Stimulated activated effector memory CD8-positive, alpha-beta T cell treated with anti-CD3 and anti-CD28 coated beads, Interleukin-12 subunit alpha, Interleukin-12 subunit beta, amount 100 ng/mL, for 72 hours (primary cell): ENCODE measurements at regions not wholly inside any gene's neighbourhood (a gene's known extent, or its start where the extent isn't known, plus 50 kb on each side); places are given as distances from the start of the nearest gene placed in this dataset.
A peak's percentile ranks its signal among the peaks of the same experiment; 100 is the strongest.
"Not testable (repeated sequence)": the region's sequence is repeated elsewhere in the genome, so short reads cannot be mapped to it uniquely, and the experiment has no call there.

Source experiments
- ATAC-seq: fragments of 150-1000 bp; cut with Tn5 transposase; 2 replicates; pipeline ENCODE4 v1.10.0; 2021
- DNase-seq, 2 donors: peaks; one replicate each; pipeline ENCODE4 v3.0.0; 2021 to 2022; ENCODE audit warnings: low spot score in 2 of 2
- H3K27ac Mint-ChIP-seq: one replicate; pipeline ENCODE4 v1.8.0; 2022; ENCODE audit warnings: mild to moderate bottlenecking, mixed read lengths
- H3K36me3 Mint-ChIP-seq: one replicate; pipeline ENCODE4 v1.8.0; 2022; ENCODE audit warnings: mild to moderate bottlenecking, mixed read lengths
- H3K4me1 Mint-ChIP-seq: one replicate; pipeline ENCODE4 v1.8.0; 2022; ENCODE audit warnings: mixed read lengths
- H3K4me3 Mint-ChIP-seq: one replicate; pipeline ENCODE4 v1.8.0; 2022; ENCODE audit warnings: mild to moderate bottlenecking, mixed read lengths
- H3K9me3 Mint-ChIP-seq: one replicate; pipeline ENCODE4 v1.8.0; 2022; ENCODE audit warnings: mixed read lengths

- H3K36me3 Mint-ChIP-seq = no peaks in the 10 kb centered on the region
- H3K4me1 Mint-ChIP-seq = peaks cover 6% of the 10 kb centered on the region
- peak; percentile 86 for ATAC-seq
- H3K27ac Mint-ChIP-seq = no peak overlapping the region
- no peaks in the 10 kb centered on the region for H3K9me3 Mint-ChIP-seq
- DNase-seq = no peak
- H3K4me3 Mint-ChIP-seq = no peak overlapping the region
Observed at GRCh38 chr6:111925296-111925695, 52.0 kb upstream of the FYN start.

- Mint-ChIP-seq H3K36me3 (no peaks in the 10 kb centered on the region), H3K9me3 (peaks cover 3% of the 10 kb centered on the region), H3K27ac (no peak overlapping the region), H3K4me1 (peaks cover 6% of the 10 kb centered on the region), H3K4me3 (no peak overlapping the region)
- DNase-seq (no peak), ATAC-seq (no peak)
Observed at GRCh38 chr6:111926731-111927302, 53.6 kb upstream of the FYN start.

DNA sequence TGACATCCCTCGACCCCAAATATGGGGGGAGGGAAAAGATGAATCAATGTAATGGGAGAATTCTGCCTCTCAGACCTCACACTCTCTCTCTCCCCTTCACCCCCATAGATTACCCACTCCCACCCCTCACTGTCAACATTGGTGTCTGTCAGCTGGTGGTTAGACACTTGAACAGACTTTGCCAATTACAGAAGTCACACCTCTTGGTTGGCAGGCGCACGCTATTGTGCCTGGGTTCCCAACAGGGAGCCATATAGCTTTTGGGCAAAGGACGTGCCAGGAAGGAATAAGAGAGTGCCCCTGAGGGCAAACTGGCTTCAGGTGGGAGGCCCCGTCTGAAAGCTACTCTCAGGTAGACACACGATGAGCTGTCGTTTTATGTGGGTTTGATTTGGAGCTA, 54.1 kb upstream of the FYN start:
- no peak overlapping the region for H3K27ac Mint-ChIP-seq
- H3K9me3 Mint-ChIP-seq = peaks cover 8% of the 10 kb centered on the region
- H3K4me3 Mint-ChIP-seq = no peak overlapping the region
- ATAC-seq (no peak), DNase-seq (no peak)
- H3K36me3 Mint-ChIP-seq = no peaks in the 10 kb centered on the region
- H3K4me1 Mint-ChIP-seq = peaks cover 6% of the 10 kb centered on the region

- peaks cover 13% of the 10 kb centered on the region for H3K9me3 Mint-ChIP-seq
- DNase-seq (no peak), ATAC-seq (no peak)
- no peaks in the 10 kb centered on the region for H3K36me3 Mint-ChIP-seq
- peaks cover 6% of the 10 kb centered on the region for H3K4me1 Mint-ChIP-seq
- no peak overlapping the region for H3K4me3 Mint-ChIP-seq
- no peak overlapping the region for H3K27ac Mint-ChIP-seq
Observed at GRCh38 chr6:111928139-111928538, 54.9 kb upstream of the FYN start.

DNA sequence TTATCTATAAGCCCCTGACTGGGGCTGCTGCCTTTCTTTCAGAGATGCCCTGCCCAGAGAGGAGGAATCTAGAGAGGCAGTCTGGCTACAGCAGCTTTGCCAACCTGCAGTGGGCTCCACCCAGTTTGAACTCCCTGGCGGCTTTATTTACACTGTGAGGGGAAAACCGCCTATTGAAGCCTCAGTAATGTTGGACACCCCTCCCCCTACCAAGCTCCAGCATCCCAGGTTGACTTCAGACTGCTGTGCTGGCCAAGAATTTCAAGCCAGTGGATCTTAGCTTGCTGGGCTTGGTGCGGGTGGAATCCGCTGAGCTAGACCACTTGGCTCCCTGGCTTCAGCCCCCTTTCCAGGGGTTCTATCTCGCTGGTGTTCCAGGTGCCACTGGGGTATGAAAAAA, 61.4 kb upstream of the FYN start:
- not testable (repeated sequence) for DNase-seq, H3K4me3 Mint-ChIP-seq, H3K27ac Mint-ChIP-seq, H3K36me3 Mint-ChIP-seq, ATAC-seq, H3K4me1 Mint-ChIP-seq
- H3K9me3 Mint-ChIP-seq = peaks cover 13% of the 10 kb centered on the region

DNA sequence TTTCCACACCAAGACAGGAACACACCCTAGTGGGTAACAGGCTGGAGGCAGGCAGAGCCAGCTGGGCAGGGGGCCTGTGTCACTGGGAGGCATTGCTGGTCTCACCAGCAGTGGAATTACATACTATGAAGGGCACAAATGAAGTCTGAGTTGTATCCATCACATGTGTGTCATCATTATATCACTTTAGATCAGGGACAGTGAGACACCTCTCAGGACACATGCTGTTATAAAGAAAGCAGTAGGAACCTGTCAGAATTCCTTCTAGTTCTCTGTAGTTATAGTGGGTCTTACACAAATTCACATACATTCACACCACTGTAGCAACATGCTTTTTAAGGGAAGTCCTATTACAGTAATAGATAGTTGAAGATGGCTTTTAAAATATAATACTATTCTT, 63.5 kb upstream of the FYN start:
- H3K9me3 Mint-ChIP-seq = peaks cover 11% of the 10 kb centered on the region
- no peak for DNase-seq
- no peak overlapping the region for H3K27ac Mint-ChIP-seq
- no peak for ATAC-seq
- H3K4me3 Mint-ChIP-seq = no peak overlapping the region
- H3K4me1 Mint-ChIP-seq = no peaks in the 10 kb centered on the region
- no peaks in the 10 kb centered on the region for H3K36me3 Mint-ChIP-seq

- DNase-seq = no peak
- ATAC-seq = no peak
- Mint-ChIP-seq H3K9me3 (peaks cover 2% of the 10 kb centered on the region), H3K4me1 (no peaks in the 10 kb centered on the region), H3K27ac (no peak overlapping the region), H3K4me3 (no peak overlapping the region), H3K36me3 (no peaks in the 10 kb centered on the region)
Observed at GRCh38 chr6:111938710-111939109, 65.5 kb upstream of the FYN start.

DNA sequence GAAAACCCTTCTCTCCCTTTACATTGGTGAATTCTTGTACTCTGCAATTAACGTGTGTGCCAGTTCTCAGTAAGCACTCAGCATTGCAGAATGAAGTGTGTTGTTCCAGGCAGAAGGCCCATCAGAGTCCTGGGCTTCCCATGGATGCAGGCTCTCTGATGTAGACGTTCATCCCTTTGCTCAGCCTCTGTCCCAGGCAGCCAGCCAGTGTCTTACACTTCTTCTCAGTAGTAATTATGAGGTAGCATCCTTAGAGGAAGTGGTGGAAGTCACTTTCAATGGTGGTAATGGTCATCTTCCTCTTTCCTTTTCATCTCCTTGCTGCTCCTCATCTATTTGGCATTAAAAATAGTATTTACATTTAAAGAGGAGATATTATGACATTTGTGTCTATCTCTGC, 66.7 kb upstream of the FYN start:
- Mint-ChIP-seq H3K9me3 (peaks cover 2% of the 10 kb centered on the region), H3K27ac (no peak overlapping the region), H3K36me3 (no peaks in the 10 kb centered on the region), H3K4me1 (no peaks in the 10 kb centered on the region), H3K4me3 (no peak overlapping the region)
- DNase-seq = no peak
- no peak for ATAC-seq

DNA sequence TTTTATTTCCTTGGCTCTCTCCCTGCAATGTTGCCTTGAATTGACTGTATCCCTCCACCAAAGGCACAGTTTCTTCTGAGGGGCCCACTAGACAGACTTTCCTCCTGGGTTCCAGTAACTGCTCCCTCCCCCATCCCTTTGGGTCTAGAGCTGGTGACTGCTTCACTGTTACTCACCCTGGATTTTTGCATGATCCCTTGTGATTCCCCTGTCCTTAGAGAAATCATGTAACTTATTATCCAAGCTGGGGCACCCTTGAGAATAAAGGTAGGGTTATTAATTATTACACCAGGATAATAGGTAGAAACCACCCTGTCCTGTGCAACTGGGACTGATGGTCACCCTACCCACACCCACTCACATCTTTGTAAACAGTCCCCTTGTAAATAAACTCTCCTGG, 67.5 kb upstream of the FYN start:
- H3K36me3 Mint-ChIP-seq = no peaks in the 10 kb centered on the region
- ATAC-seq (no peak), DNase-seq (no peak)
- H3K4me1 Mint-ChIP-seq = no peaks in the 10 kb centered on the region
- no peak overlapping the region for H3K4me3 Mint-ChIP-seq
- no peak overlapping the region for H3K27ac Mint-ChIP-seq
- peaks cover 2% of the 10 kb centered on the region for H3K9me3 Mint-ChIP-seq

DNA sequence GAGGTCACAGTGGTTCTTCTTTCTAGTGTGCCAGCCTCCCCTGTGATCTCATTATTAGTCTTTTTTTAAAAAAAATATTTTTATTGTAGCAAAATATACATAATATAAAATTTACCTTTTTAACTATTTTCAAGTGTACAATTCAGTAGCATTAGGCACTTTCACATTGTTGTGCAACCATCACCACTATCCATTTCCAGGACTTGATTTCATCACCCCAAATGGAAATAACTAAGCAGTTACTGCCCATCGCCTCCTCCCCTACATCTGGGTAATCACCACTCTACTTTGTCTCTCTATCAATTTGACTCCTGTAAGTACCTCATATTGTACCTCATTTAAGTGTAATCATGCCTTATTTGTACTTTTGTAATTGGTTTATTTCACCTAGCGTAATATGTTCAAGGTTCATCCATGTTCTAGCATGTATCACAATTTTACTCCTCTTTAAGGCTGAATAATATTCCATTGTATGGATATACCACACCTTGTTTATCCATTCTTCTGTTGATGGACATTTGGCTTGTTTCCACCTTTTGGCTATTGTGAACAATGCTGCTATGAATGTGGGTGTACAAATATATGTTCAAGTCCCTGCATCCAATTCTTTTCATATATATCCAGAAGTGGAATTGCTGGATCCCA, 68.6 kb upstream of the FYN start:
- no peak overlapping the region for H3K27ac Mint-ChIP-seq
- no peak for DNase-seq
- H3K4me1 Mint-ChIP-seq = no peaks in the 10 kb centered on the region
- peaks cover 2% of the 10 kb centered on the region for H3K9me3 Mint-ChIP-seq
- H3K36me3 Mint-ChIP-seq = no peaks in the 10 kb centered on the region
- H3K4me3 Mint-ChIP-seq = no peak overlapping the region
- ATAC-seq = no peak

DNA sequence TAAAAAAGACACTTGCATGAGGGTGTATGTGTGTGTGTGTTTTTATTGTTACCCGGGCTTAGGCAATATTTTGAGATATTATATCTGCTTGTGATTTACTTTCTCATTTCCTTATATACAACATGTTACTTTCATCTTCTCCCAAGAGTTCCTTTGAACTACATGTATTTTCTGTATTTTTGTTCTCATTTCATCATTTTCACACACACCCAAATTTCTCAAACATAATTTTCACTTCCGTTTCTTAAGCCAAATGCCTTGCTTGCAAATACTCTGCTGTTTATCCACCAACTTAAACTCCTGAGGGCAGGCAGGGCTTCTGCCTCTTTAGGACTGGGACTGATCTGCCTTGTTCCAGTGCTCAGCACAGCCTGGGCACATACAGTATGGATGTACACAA, 69.3 kb upstream of the FYN start:
- H3K27ac Mint-ChIP-seq = no peak overlapping the region
- H3K4me1 Mint-ChIP-seq = no peaks in the 10 kb centered on the region
- ATAC-seq (no peak), DNase-seq (no peak)
- peaks cover 2% of the 10 kb centered on the region for H3K9me3 Mint-ChIP-seq
- no peak overlapping the region for H3K4me3 Mint-ChIP-seq
- no peaks in the 10 kb centered on the region for H3K36me3 Mint-ChIP-seq

GRCh38 chr6:111943266-111943665, 70.0 kb upstream of the FYN start:
- no peak for ATAC-seq
- H3K9me3 Mint-ChIP-seq = peaks cover 2% of the 10 kb centered on the region
- no peak for DNase-seq
- no peak overlapping the region for H3K27ac Mint-ChIP-seq
- no peaks in the 10 kb centered on the region for H3K4me1 Mint-ChIP-seq
- H3K36me3 Mint-ChIP-seq = no peaks in the 10 kb centered on the region
- no peak overlapping the region for H3K4me3 Mint-ChIP-seq

DNA sequence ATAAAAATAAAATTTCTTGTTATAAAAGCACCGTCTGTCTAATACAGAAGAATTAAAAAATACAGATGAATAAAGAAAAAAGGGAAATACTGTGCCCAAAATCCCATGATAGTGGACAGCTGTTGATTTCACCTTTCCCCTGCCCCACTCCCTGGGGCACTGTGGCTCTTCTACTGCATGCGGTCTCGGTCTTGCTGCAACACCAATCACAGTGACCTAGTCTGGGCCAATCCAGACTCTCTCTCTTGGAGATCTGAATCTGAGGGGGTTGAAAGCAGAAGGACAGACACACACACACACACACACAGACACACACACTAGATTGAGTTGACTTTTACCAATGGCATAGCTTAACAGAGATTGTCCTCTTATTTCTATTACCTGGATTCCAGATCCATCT, 70.5 kb upstream of the FYN start:
- Mint-ChIP-seq H3K27ac (no peak overlapping the region), H3K36me3 (no peaks in the 10 kb centered on the region), H3K4me3 (no peak overlapping the region), H3K9me3 (peaks cover 2% of the 10 kb centered on the region), H3K4me1 (no peaks in the 10 kb centered on the region)
- ATAC-seq (no peak), DNase-seq (no peak)

DNA sequence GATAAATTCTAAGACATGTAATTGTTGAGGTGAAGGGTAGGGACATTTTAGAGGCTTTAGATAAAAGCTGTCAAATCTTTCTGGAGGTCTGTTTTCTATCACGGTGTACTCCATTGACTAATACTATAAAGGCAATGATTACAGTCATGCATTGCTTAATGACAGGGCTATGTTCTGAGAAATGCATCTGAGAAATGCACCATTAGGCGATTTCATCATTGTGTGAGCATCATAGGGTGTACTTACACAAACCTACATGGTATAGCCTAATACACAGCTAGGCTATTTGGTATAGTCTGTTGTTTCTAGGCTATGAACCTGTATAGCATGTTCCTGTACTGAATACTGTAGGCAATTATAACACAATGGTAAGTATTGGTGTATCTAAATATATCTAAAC, 71.3 kb upstream of the FYN start:
- no peaks in the 10 kb centered on the region for H3K4me1 Mint-ChIP-seq
- no peak overlapping the region for H3K27ac Mint-ChIP-seq
- DNase-seq = no peak
- H3K4me3 Mint-ChIP-seq = no peak overlapping the region
- H3K36me3 Mint-ChIP-seq = no peaks in the 10 kb centered on the region
- H3K9me3 Mint-ChIP-seq = peaks cover 2% of the 10 kb centered on the region
- no peak for ATAC-seq

DNA sequence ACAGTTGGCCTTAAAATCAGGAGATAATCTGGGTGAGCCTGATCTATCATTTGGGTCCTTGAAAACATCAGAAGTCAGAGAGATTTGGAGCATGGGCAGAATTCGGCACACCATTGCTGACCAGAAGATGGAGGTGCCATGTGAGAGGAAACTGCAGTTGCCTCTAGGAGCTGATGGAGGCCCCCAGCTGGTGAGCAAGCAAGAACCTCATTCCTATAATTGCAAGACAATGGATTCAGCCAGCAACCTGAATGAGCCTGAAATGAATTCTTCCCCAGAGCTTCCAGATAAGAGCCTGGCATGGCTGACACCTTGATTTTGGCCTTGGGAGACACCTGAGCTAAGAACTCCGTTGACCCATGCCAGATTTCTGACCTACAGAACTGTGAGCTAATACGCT, 76.3 kb upstream of the FYN start:
- Mint-ChIP-seq H3K9me3 (no peaks in the 10 kb centered on the region), H3K36me3 (no peaks in the 10 kb centered on the region), H3K4me1 (no peaks in the 10 kb centered on the region), H3K27ac (no peak overlapping the region), H3K4me3 (no peak overlapping the region)
- no peak for ATAC-seq
- DNase-seq = no peak

DNA sequence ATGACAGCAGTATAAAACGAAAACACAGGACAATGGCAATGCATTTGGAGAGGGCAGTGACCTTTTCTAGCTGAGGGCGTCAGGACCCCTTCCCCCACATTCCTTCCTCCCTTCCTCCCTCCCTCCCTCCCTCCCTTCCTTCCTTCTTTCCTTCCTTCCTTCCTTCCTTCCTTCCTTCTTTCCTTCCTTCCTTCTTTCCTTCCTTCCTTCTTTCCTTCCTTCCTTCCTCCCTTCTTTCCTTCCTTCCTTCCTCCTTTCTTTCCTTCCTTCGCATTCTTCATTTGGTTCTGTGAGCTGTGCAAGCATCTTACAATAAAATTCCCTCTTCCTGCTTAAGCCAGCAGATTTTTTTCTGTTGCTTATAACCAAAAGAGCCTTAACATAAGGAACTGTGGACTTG, 76.7 kb upstream of the FYN start:
- ATAC-seq, H3K4me1 Mint-ChIP-seq, H3K9me3 Mint-ChIP-seq, DNase-seq, H3K4me3 Mint-ChIP-seq, H3K27ac Mint-ChIP-seq, H3K36me3 Mint-ChIP-seq: not testable (repeated sequence)
